Mucosa of gallbladder (tissue), 1 donor: ENCODE measurements at regions not wholly inside any gene's neighbourhood (a gene's known extent, or its start where the extent isn't known, plus 50 kb on each side); places are given as distances from the start of the nearest gene placed in this dataset.

ENCODE experiments used
- DNase-seq: peaks from one replicate; pipeline ENCODE4 v3.0.0-alpha.2; 2020; ENCODE audit warnings: low spot score
- donor health status: DM: no; HTN: no; CAD: no.

- DNase-seq: no peak
These were observed 149.7 kb upstream of the VANGL1 start for GRCh38 chr1:115492019-115492595.

GRCh38 chr1:115491298-115492018, 150.3 kb upstream of the VANGL1 start:
- no peak for DNase-seq

GRCh38 chr1:115479055-115479482, 141.0 kb upstream of the NGF start:
- DNase-seq: peak; percentile 20

- no peak for DNase-seq
These were observed 139.0 kb upstream of the NGF start for GRCh38 chr1:115477071-115477470.

- no peak for DNase-seq
These were observed 138.6 kb upstream of the NGF start for GRCh38 chr1:115476616-115477015.

GRCh38 chr1:115475901-115476300, 137.9 kb upstream of the NGF start:
- DNase-seq: no peak

- no peak for DNase-seq
These were observed 137.2 kb upstream of the NGF start for GRCh38 chr1:115475252-115475651.

GRCh38 chr1:115473986-115474565, 136.0 kb upstream of the NGF start:
- no peak for DNase-seq

GRCh38 chr1:115469703-115470476, 131.8 kb upstream of the NGF start:
- DNase-seq: no peak

GRCh38 chr1:115467790-115468189, 129.7 kb upstream of the NGF start:
- DNase-seq: no peak

GRCh38 chr1:115467196-115467595, 129.1 kb upstream of the NGF start:
- peak; percentile 1 for DNase-seq

- peak; percentile 8 for DNase-seq
These were observed 128.4 kb upstream of the NGF start for GRCh38 chr1:115466433-115466832.

- DNase-seq: peak; percentile 6
These were observed 127.8 kb upstream of the NGF start for GRCh38 chr1:115465802-115466363.

GRCh38 chr1:115463347-115463746, 125.3 kb upstream of the NGF start:
- DNase-seq: no peak

GRCh38 chr1:115462566-115463076, 124.6 kb upstream of the NGF start:
- DNase-seq: no peak

- no peak for DNase-seq
These were observed 123.5 kb upstream of the NGF start for GRCh38 chr1:115461526-115461925.

- DNase-seq: no peak
These were observed 121.1 kb upstream of the NGF start for GRCh38 chr1:115459161-115459560.

- DNase-seq: no peak
These were observed 120.5 kb upstream of the NGF start for GRCh38 chr1:115458426-115459114.

GRCh38 chr1:115457289-115457688, 119.2 kb upstream of the NGF start:
- no peak for DNase-seq

- DNase-seq: no peak
These were observed 118.5 kb upstream of the NGF start for GRCh38 chr1:115456441-115456961.
